Upper lobe of right lung (tissue), 1 donor: ENCODE measurements at regions not wholly inside any gene's neighbourhood (a gene's known extent, or its start where the extent isn't known, plus 50 kb on each side); places are given as distances from the start of the nearest gene placed in this dataset.

Experiments
- ATAC-seq: fragments of 200-7000 bp; cut with Tn5 transposase; one replicate; pipeline ENCODE4 v1.9.1; 2020; ENCODE audit warnings: mild to moderate bottlenecking, moderate library complexity
- DNase-seq: peaks from one replicate; pipeline ENCODE4 v3.0.0-alpha.2; 2020
- H3K27ac ChIP-seq: fragments of 200-600 bp; one replicate; pipeline ENCODE4 v1.8.0; 2022
- H3K27me3 ChIP-seq: fragments of 200-600 bp; one replicate; pipeline ENCODE4 v1.8.0; 2022; ENCODE audit warnings: mild to moderate bottlenecking
- H3K36me3 ChIP-seq: fragments of 200-600 bp; one replicate; pipeline ENCODE4 v1.8.0; 2022
- H3K4me1 ChIP-seq: fragments of 200-600 bp; one replicate; pipeline ENCODE4 v1.8.0; 2022
- H3K4me3 ChIP-seq: fragments of 200-600 bp; one replicate; pipeline ENCODE4 v1.8.0; 2022; ENCODE audit warnings: mild to moderate bottlenecking
- H3K9me3 ChIP-seq: fragments of 200-600 bp; one replicate; pipeline ENCODE4 v1.8.0; 2022
- CTCF ChIP-seq: fragments of 200-600 bp; IDR thresholded peaks from one replicate; pipeline ENCODE4 v1.8.0; 2022; ENCODE audit warnings: antibody characterized with exemption
- intact Hi-C: fragments of 100-400 bp; cut with DNase I; formaldehyde crosslinking; loops from one replicate; pipeline ENCODE4 v1.11.0; 2022
- donor health status: DM: no; HTN: yes; CAD: no; lungs with severe emphysema.

- intact Hi-C loops, result no loop called here
- no peak for DNase-seq
- TF ChIP-seq CTCF, result no peak
- H3K4me3 ChIP-seq, result no peak overlapping the region
- H3K4me1 ChIP-seq, result no peaks in the 10 kb centered on the region
- no peaks in the 10 kb centered on the region for H3K36me3 ChIP-seq
- no peaks in the 10 kb centered on the region for H3K27me3 ChIP-seq
- H3K27ac ChIP-seq, result no peak overlapping the region
- ATAC-seq, result no peak
- H3K9me3 ChIP-seq, result no peaks in the 10 kb centered on the region
Observed at GRCh38 chr5:17838469-17838868, 204.2 kb downstream of the TAF11L14 start.

GRCh38 chr5:17839848-17840247 lies 205.6 kb downstream of the TAF11L14 start:
- DNase-seq (no peak), ATAC-seq (no peak)
- intact Hi-C loops, result no loop called here
- Histone ChIP-seq H3K4me1 (no peaks in the 10 kb centered on the region), H3K36me3 (no peaks in the 10 kb centered on the region), H3K27me3 (no peaks in the 10 kb centered on the region), H3K27ac (no peak overlapping the region), H3K9me3 (no peaks in the 10 kb centered on the region), H3K4me3 (no peak overlapping the region)
- no peak for TF ChIP-seq CTCF

GRCh38 chr5:17846496-17846895 lies 212.2 kb downstream of the TAF11L14 start:
- Histone ChIP-seq H3K9me3 (no peaks in the 10 kb centered on the region), H3K4me1 (no peaks in the 10 kb centered on the region), H3K4me3 (no peak overlapping the region), H3K27ac (no peak overlapping the region), H3K36me3 (no peaks in the 10 kb centered on the region), H3K27me3 (no peaks in the 10 kb centered on the region)
- DNase-seq (no peak), ATAC-seq (no peak)
- intact Hi-C loops, result no loop called here
- TF ChIP-seq CTCF, result no peak

- no peak overlapping the region for H3K27ac ChIP-seq
- DNase-seq (no peak), ATAC-seq (no peak)
- H3K9me3 ChIP-seq, result no peaks in the 10 kb centered on the region
- TF ChIP-seq CTCF, result no peak
- no peaks in the 10 kb centered on the region for H3K4me1 ChIP-seq
- H3K4me3 ChIP-seq, result no peak overlapping the region
- H3K36me3 ChIP-seq, result no peaks in the 10 kb centered on the region
- intact Hi-C loops, result no loop called here
- H3K27me3 ChIP-seq, result no peaks in the 10 kb centered on the region
Observed at GRCh38 chr5:17847286-17847685, 213.0 kb downstream of the TAF11L14 start.

GRCh38 chr5:17852111-17852510 lies 217.9 kb downstream of the TAF11L14 start:
- ATAC-seq, result no peak
- H3K9me3 ChIP-seq, result no peaks in the 10 kb centered on the region
- no peak overlapping the region for H3K4me3 ChIP-seq
- no peak for DNase-seq
- TF ChIP-seq CTCF, result no peak
- no peak overlapping the region for H3K27ac ChIP-seq
- H3K4me1 ChIP-seq, result no peaks in the 10 kb centered on the region
- no peaks in the 10 kb centered on the region for H3K36me3 ChIP-seq
- intact Hi-C loops, result no loop called here
- H3K27me3 ChIP-seq, result no peaks in the 10 kb centered on the region

GRCh38 chr5:17852740-17853139 lies 218.5 kb downstream of the TAF11L14 start:
- no peak for DNase-seq
- no peak for TF ChIP-seq CTCF
- ATAC-seq, result no peak
- no peaks in the 10 kb centered on the region for H3K9me3 ChIP-seq
- no peaks in the 10 kb centered on the region for H3K4me1 ChIP-seq
- intact Hi-C loops, result no loop called here
- no peaks in the 10 kb centered on the region for H3K36me3 ChIP-seq
- H3K4me3 ChIP-seq, result no peak overlapping the region
- no peak overlapping the region for H3K27ac ChIP-seq
- H3K27me3 ChIP-seq, result no peaks in the 10 kb centered on the region
